HL-60 (cell line): ENCODE measurements at regions not wholly inside any gene's neighbourhood (a gene's known extent, or its start where the extent isn't known, plus 50 kb on each side); places are given as distances from the start of the nearest gene placed in this dataset.

Experiments
- DNase-seq, 2 experiments: peaks; one replicate each; pipeline ENCODE4 v3.0.0-alpha.2; 2010 to 2020; ENCODE audit warnings: low read depth in 1 of 2, low spot score in 1 of 2
- H3K27ac ChIP-seq: fragments of 250-450 bp; sonication (Bioruptor Pico); replicated peaks from 2 replicates; pipeline ENCODE4 v1.5.1; 2020; ENCODE audit warnings: mild to moderate bottlenecking, moderate library complexity
- H3K27me3 ChIP-seq: fragments of 250-450 bp; sonication (Bioruptor Pico); 2 replicates; pipeline ENCODE4 v1.5.1; 2021; ENCODE audit warnings: mild to moderate bottlenecking, moderate library complexity; ENCODE audit not compliant: insufficient read depth, poor library complexity, severe bottlenecking
- H3K4me3 ChIP-seq: replicated peaks from 2 replicates; pipeline ENCODE4 v1.5.1; 2011; ENCODE audit warnings: mild to moderate bottlenecking, control low read depth, low read length; ENCODE audit not compliant: insufficient read depth
- GABPA ChIP-seq: IDR thresholded peaks from 2 replicates; pipeline ENCODE4 v1.6.1; 2012; ENCODE audit warnings: low read depth
- POLR2AphosphoS5 ChIP-seq: IDR thresholded peaks from 2 replicates; pipeline ENCODE4 v1.6.1; 2012; ENCODE audit warnings: low read depth
- SPI1 ChIP-seq: IDR thresholded peaks from 2 replicates; pipeline ENCODE4 v1.6.1; 2012; ENCODE audit warnings: low read depth, mild to moderate bottlenecking, borderline replicate concordance
- TF ChIP-seq, protein P1 (sequence below): IDR thresholded peaks from 2 replicates; pipeline ENCODE4 v1.6.1; 2012; ENCODE audit warnings: low read depth; ENCODE audit not compliant: insufficient replicate concordance
- TF ChIP-seq, protein P2 (sequence below): IDR thresholded peaks from one replicate; pipeline ENCODE4 v1.5.1; 2011; ENCODE audit warnings: low read length, control low read depth, inconsistent platforms; ENCODE audit not compliant: insufficient read depth

DNA sequence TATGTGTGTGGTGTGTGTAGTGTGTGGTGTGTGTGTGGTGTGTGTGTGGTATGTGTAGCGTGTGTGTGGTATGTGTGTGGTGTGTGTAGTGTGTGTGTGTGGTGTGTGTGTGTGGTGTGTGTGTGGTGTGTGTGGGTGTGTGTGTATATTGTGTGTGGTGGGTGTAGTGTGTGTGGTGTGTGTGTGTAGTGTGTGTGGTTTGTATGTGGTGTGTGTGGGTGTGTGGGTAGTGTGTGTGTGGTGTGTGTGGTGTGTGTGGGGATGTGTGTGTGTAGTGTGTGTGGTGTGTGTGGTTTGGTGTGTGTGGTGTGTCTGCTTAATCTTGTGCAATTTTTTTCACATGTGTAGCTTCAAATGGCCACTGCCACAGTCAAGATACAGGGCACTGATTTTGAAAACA, 94.5 kb downstream of the CPZ start:
- Histone ChIP-seq H3K4me3 (no peak overlapping the region), H3K27ac (no peak overlapping the region), H3K27me3 (no peaks in the 10 kb centered on the region)
- DNase-seq: no peak
- TF ChIP-seq POLR2AphosphoS5 (no peak), SPI1 (no peak), GABPA (no peak)
- TF ChIP-seq, protein P1, sequence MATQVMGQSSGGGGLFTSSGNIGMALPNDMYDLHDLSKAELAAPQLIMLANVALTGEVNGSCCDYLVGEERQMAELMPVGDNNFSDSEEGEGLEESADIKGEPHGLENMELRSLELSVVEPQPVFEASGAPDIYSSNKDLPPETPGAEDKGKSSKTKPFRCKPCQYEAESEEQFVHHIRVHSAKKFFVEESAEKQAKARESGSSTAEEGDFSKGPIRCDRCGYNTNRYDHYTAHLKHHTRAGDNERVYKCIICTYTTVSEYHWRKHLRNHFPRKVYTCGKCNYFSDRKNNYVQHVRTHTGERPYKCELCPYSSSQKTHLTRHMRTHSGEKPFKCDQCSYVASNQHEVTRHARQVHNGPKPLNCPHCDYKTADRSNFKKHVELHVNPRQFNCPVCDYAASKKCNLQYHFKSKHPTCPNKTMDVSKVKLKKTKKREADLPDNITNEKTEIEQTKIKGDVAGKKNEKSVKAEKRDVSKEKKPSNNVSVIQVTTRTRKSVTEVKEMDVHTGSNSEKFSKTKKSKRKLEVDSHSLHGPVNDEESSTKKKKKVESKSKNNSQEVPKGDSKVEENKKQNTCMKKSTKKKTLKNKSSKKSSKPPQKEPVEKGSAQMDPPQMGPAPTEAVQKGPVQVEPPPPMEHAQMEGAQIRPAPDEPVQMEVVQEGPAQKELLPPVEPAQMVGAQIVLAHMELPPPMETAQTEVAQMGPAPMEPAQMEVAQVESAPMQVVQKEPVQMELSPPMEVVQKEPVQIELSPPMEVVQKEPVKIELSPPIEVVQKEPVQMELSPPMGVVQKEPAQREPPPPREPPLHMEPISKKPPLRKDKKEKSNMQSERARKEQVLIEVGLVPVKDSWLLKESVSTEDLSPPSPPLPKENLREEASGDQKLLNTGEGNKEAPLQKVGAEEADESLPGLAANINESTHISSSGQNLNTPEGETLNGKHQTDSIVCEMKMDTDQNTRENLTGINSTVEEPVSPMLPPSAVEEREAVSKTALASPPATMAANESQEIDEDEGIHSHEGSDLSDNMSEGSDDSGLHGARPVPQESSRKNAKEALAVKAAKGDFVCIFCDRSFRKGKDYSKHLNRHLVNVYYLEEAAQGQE: no peak
- TF ChIP-seq, protein P2, sequence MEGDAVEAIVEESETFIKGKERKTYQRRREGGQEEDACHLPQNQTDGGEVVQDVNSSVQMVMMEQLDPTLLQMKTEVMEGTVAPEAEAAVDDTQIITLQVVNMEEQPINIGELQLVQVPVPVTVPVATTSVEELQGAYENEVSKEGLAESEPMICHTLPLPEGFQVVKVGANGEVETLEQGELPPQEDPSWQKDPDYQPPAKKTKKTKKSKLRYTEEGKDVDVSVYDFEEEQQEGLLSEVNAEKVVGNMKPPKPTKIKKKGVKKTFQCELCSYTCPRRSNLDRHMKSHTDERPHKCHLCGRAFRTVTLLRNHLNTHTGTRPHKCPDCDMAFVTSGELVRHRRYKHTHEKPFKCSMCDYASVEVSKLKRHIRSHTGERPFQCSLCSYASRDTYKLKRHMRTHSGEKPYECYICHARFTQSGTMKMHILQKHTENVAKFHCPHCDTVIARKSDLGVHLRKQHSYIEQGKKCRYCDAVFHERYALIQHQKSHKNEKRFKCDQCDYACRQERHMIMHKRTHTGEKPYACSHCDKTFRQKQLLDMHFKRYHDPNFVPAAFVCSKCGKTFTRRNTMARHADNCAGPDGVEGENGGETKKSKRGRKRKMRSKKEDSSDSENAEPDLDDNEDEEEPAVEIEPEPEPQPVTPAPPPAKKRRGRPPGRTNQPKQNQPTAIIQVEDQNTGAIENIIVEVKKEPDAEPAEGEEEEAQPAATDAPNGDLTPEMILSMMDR: no peak

DNA sequence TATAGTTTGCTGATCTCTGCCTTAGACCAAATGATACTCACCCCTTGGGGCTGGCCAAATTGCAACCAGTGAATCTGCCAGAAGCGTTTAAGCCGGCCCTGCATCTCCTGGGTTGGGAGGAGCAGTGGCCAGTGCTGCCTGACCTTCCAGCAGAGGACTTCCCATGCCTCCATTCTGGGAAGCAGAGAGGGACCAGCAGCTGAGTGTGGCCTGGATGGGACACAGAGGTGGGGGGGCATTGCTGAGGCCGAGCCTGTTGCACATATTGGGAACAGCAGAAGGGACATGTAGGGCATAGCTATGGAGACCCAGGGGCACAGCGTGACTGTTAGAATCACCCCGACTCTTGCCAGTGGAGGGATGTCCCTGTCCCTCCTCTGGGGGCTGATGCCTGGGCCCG, 93.3 kb downstream of the CPZ start:
- TF ChIP-seq, protein P1: no peak
- TF ChIP-seq, protein P2: no peak
- no peak for TF ChIP-seq POLR2AphosphoS5
- TF ChIP-seq SPI1: no peak
- no peak for TF ChIP-seq GABPA
- Histone ChIP-seq H3K27ac (no peak overlapping the region), H3K27me3 (no peaks in the 10 kb centered on the region), H3K4me3 (no peak overlapping the region)
- no peak for DNase-seq

DNA sequence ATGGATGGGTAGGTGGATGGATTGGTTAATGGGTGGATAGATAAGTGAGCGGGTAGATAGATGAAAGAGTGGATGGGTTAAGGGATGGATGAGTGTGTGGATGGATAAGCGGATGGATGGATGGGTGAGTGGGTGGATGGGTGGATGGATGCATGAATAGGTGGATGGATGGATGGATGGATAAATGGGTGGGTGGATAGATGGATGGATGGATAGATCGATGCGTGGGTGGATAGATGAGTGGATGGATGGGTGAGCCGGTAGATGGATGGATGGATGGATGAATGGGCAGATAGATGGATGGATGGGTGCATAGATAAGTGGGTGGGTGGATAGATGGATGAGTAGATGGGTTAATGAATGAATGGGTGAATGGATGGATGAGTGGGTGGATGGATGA, 90.9 kb downstream of the CPZ start:
- no peak for DNase-seq
- no peak overlapping the region for H3K27ac ChIP-seq
- no peak overlapping the region for H3K4me3 ChIP-seq
- TF ChIP-seq, protein P2: no peak
- TF ChIP-seq, protein P1: no peak
- TF ChIP-seq GABPA: no peak
- TF ChIP-seq POLR2AphosphoS5: no peak
- no peak for TF ChIP-seq SPI1
- no peaks in the 10 kb centered on the region for H3K27me3 ChIP-seq
